ENCODE measurements at regions not wholly inside any gene's neighbourhood (a gene's known extent, or its start where the extent isn't known, plus 50 kb on each side); places are given as distances from the start of the nearest gene placed in this dataset.

DNA sequence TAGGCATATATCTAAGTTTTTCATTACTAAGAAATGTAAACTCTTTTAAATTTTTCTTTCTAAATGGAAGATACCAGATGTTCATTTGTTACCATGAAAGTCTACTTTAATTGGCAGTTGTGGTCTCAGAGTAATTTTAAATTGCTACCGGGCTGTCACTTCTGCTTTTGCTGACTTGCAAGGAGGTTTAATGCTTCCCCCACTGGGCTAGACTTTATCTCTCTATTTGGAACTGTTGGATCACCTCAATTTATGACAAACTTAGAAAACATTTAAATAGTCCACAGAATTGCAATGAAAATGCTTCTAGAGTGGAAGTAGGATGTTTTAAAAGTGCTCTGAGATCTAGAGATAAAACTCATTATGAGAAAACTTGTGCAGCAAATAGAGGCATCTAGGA, 479.8 kb upstream of the GOT2 start:
- no peak for DNase-seq (ENCODE audit: low read depth)

DNA sequence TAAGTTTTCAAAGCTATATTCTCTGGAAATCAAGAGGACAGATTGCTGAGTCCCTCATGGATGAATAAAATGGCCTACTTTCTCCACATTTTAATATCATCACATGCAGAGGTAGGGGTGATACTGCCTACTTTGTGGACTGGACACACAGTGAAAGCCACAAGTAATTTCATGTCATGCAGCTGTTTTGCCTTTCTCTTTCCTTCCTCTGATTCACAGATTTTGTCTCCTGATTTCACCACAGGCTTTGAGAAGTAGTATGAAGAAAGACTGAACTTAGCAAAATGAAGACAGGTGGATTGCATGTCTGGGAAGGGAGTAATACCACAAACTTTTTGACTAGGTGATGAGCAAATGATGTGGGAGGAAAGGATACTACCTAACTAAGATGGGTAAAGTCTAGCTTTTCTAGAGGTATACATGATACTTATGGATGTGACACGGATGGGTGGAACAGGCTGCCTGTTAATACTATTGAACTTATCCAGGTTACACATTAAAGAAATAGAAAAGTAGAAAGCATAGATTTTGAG, 478.4 kb upstream of the GOT2 start:
- TF ChIP-seq, protein P1, sequence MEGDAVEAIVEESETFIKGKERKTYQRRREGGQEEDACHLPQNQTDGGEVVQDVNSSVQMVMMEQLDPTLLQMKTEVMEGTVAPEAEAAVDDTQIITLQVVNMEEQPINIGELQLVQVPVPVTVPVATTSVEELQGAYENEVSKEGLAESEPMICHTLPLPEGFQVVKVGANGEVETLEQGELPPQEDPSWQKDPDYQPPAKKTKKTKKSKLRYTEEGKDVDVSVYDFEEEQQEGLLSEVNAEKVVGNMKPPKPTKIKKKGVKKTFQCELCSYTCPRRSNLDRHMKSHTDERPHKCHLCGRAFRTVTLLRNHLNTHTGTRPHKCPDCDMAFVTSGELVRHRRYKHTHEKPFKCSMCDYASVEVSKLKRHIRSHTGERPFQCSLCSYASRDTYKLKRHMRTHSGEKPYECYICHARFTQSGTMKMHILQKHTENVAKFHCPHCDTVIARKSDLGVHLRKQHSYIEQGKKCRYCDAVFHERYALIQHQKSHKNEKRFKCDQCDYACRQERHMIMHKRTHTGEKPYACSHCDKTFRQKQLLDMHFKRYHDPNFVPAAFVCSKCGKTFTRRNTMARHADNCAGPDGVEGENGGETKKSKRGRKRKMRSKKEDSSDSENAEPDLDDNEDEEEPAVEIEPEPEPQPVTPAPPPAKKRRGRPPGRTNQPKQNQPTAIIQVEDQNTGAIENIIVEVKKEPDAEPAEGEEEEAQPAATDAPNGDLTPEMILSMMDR (IDR thresholded peaks at IDR 0.05; ENCODE audit: low read depth, low read length, missing control alignments) = no peak
- in situ Hi-C loops (cut with HindIII; ENCODE audit: low sequenced_read_pairs) = no loop called here
- no peak for DNase-seq (ENCODE audit: low read depth)
- no peak overlapping the region for H3K4me3 ChIP-seq (ENCODE audit: low read depth, low read length)

More for the DNA sequence above, 479.8 kb upstream of the GOT2 start:
- TF ChIP-seq, protein P1 (IDR thresholded peaks at IDR 0.05; ENCODE audit: low read depth, low read length, missing control alignments) = no peak
- H3K4me3 ChIP-seq (ENCODE audit: low read depth, low read length) = no peak overlapping the region
- in situ Hi-C loops (cut with HindIII; ENCODE audit: low sequenced_read_pairs) = no loop called here

DNA sequence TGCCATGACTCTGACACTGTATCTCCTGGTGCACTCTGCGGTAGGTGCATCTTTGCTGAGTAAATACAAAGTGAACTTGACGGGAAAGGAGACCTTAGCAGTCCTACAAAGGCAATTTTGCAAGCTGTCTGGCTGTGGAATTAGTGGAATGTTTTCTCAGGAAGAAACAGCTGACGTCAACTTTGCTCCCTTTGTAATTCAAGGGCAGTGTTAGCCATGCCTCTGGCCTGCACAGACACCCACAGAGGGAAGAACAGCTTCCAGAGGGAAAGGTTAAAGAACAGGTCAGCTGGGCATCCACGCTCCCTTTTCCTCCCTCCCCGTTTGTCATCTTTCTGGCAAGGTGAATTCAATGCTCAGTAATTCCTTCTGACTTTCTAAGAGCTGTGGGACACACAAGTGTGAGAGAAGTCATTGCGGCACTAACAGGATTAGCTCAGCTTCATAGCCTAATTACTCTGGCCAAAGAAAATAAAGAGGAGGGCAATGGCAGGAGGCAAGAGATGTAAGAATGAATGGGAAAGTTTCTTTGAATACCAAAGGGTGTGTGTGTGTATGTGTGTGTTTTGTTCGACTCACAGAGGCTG, 476.9 kb upstream of the GOT2 start:
- in situ Hi-C loops (cut with HindIII; ENCODE audit: low sequenced_read_pairs) = no loop called here
- DNase-seq (ENCODE audit: low read depth) = peak; percentile 94
- TF ChIP-seq, protein P1 (IDR thresholded peaks at IDR 0.05; ENCODE audit: low read depth, low read length, missing control alignments) = no peak
- H3K4me3 ChIP-seq (ENCODE audit: low read depth, low read length) = no peak overlapping the region

GRCh38 chr16:59205403-59205802, 471.3 kb upstream of the GOT2 start:
- in situ Hi-C loops (cut with HindIII; ENCODE audit: low sequenced_read_pairs) = no loop called here
- DNase-seq (ENCODE audit: low read depth) = no peak
- H3K4me3 ChIP-seq (ENCODE audit: low read depth, low read length) = no peak overlapping the region

DNA sequence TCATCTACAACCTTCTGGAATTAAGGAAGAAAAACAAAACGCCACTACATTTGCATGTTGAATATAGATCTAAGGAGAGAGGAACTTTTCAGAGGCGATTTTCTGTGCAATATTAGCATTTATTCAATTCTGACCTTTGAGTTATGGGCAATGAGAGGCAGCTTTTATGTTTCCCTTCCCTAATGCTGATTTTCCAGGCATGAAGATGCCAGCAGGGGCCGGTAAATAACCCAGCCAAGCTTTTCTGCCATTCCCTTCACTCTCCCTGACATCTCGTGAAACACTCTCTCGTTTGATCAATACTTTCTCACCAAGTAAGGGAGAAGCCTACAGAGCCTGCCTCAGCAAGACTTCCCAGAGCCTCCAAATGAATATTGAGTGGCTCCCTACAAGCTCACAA, 470.5 kb upstream of the GOT2 start:
- TF ChIP-seq, protein P1 (IDR thresholded peaks at IDR 0.05; ENCODE audit: low read depth, low read length, missing control alignments) = no peak
- in situ Hi-C loops (cut with HindIII; ENCODE audit: low sequenced_read_pairs) = no loop called here
- no peak overlapping the region for H3K4me3 ChIP-seq (ENCODE audit: low read depth, low read length)
- DNase-seq (ENCODE audit: low read depth) = no peak

More at GRCh38 chr16:59205403-59205802, 471.3 kb upstream of the GOT2 start:
- TF ChIP-seq, protein P1 (IDR thresholded peaks at IDR 0.05; ENCODE audit: low read depth, low read length, missing control alignments) = no peak

GRCh38 chr16:59202233-59202862, 468.2 kb upstream of the GOT2 start:
- TF ChIP-seq, protein P1 (IDR thresholded peaks at IDR 0.05; ENCODE audit: low read depth, low read length, missing control alignments) = no peak

More at GRCh38 chr16:59202233-59202862, 468.2 kb upstream of the GOT2 start:
- DNase-seq (ENCODE audit: low read depth) = no peak
- no peak overlapping the region for H3K4me3 ChIP-seq (ENCODE audit: low read depth, low read length)
- in situ Hi-C loops (cut with HindIII; ENCODE audit: low sequenced_read_pairs) = no loop called here
